Stimulated activated CD8-positive, alpha-beta memory T cell treated with anti-CD3 and anti-CD28 coated beads, Interleukin-12 subunit alpha, Interleukin-12 subunit beta, amount 100 ng/mL, for 1 hour (primary cell): ENCODE measurements at regions not wholly inside any gene's neighbourhood (a gene's known extent, or its start where the extent isn't known, plus 50 kb on each side); places are given as distances from the start of the nearest gene placed in this dataset.

ENCODE experiments used
- DNase-seq: peaks from one replicate; pipeline ENCODE4 v3.0.0-alpha.2; 2020; ENCODE audit warnings: low read depth

DNA sequence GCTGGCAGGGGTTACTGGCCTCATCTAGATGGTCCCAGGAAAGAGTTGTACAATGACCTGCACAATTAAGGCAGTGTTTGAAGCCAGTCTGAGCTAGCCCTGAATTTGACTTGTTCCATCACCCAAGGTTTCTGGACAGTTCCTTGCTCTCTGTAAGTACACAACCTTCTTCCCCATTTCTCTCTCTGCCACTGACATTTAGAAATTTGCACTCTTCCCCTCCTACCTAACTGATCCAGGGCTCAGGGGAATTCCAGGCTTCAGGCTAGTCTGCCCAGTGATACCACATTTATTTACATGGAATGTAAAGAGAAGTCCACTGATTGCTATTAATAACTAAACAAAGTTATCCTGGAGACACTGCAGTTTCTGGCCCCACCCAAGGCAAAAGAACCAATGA, 139.0 kb upstream of the GPR26 start:
- DNase-seq, result no peak

DNA sequence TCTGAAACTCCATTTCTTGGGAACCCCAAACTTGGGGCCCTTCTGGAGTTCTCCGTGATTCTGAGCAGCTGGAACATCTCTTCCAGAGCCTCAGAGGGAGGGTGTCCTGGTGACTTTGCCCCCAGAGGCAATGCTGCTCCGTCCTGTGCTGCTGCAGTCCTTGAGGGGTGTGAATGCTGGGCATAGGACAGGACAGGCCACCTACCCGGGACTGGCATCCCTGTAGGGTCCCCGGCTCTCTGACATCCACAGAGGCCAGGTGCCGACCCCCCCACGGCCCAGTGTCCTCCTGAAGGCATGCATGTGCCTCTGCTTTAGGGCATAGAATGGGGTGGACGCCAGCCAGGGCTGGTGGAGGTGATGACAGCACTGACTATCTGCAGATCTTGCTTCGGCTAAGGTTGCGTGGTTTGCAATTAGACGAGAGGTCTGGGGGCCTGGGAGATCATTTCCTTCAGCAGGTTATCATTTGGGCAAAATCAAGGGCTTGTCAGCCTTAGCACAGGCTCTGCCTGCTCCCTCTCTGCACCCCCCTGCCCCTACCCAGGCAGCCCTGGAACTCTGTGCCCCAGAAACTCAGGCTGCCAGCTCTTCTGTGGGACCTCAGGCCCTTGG, 136.9 kb upstream of the GPR26 start:
- no peak for DNase-seq

GRCh38 chr10:123530166-123530870, 135.8 kb upstream of the GPR26 start:
- DNase-seq, result no peak

DNA sequence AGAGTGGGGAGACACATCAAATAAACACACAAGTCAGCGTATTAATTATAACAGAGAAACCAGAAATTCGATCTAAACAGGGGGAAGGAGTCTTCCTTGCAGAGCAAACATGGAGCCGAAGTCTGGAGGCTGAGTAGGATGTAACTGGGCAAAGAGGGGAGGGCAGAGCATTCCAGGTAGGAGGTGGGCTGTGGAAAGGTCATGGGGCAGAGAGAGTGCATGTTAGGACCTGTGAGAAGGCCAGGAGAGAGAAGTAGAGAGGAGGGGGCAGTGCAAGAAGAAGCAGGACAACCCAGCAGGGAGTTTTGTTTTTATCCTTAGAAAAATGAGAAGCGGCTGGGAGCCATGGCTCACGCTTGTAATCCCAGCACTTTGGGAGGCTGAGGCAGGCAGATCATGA, 130.8 kb upstream of the GPR26 start:
- DNase-seq, result no peak

GRCh38 chr10:123536176-123536845, 129.8 kb upstream of the GPR26 start:
- DNase-seq, result no peak

- no peak for DNase-seq
These were observed 128.8 kb upstream of the GPR26 start for GRCh38 chr10:123537188-123537961.

DNA sequence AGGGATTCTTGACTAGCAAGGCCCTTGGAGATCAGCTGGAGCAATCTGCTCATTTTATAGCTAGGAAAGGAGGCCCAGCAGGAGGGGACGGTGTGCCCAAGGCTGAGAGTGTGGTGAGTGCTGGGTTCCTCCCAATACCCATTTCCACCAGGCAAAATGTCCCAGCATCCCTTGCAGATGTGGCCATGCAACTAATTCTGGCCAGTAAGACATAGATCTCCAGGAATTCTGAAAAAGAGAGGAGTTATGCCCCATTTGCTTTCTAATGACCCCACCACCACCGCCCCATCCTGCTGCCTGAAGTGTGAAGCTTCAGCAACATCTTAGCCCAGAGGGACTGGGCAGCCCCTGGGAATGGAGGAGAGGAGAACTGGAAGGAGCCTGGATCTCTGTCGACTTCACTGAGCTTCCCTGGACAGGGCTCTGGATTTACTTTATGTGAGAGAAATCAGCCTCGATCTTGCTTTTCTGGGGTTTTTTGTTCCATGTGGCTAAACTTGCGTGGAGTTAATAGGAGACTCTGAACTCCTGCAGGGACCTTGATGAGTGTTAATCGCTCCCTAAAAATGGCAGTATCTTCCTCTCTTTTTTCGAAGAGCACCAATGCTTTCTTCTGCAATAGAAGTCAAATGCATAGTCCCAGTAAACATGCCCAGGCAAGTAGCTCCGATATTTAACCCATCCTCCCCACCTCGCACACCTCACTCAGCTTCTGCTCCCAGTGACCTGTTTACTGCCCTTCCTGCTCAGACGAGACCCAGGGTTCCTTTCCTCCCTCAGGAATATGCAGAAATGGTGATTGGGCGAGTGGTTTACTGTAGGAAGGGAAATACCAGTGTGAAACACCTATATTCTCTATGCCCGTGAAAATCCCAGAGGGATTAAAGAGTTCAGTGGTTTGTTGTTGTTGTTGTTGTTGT, 127.5 kb upstream of the GPR26 start:
- DNase-seq, result no peak

- DNase-seq, result no peak
These were observed 121.2 kb upstream of the GPR26 start for GRCh38 chr10:123544986-123545385.

GRCh38 chr10:123548770-123549169, 117.4 kb upstream of the GPR26 start:
- DNase-seq, result no peak

DNA sequence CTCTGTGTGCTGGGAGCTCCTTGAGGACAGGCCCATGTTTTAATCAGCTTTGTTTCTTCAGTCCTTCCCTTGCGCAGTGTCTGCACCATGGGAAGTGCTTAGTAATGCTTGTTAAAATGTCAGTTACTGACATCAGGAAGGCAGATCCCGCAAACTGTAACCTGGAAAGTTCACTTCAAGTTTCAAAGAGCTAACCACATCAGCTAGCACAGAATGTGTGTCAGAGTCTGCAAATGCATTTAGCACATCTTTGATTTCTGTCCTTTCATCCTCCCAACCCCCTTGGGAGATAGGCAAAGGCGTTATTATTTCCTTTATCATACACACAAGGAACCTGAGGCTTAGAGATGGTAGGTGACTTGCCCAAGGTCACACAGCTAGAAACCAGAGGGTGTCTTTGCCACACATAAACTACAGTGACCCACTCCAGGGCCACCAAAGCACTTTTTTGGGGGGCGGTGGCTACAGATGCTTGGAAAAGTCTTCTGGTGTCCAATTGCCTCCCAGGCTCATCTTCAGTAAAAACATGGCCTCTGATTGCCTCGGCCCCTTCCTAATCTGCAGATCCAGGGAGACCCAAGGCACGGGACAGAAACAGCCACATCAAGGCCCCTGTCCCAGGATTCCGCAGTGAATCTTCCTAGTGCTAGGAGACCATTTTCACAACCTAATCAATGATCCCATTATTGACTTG, 116.2 kb upstream of the GPR26 start:
- no peak for DNase-seq

- DNase-seq, result no peak
These were observed 115.5 kb upstream of the GPR26 start for GRCh38 chr10:123550675-123551096.

DNA sequence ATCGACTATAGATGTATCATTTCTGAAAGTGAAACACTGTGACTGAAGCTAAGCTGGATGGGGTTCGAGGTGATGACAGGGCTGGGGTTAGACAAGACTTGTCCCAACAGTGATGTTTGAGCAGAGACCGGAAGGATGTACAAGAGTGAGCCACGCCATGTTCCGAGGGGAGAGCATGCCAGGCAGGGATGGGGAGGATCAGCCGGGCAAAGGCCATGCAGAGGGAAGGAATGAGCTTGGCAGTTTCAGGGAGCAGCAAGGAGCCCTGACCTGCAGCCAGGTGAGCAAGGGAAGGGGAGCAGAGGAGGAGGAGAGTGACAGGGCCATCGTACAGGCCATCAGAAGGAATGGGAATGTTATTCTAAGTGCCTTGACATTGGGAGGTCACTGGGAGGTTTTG, 114.9 kb upstream of the GPR26 start:
- no peak for DNase-seq

- DNase-seq, result no peak
These were observed 113.2 kb upstream of the GPR26 start for GRCh38 chr10:123552760-123553554.

DNA sequence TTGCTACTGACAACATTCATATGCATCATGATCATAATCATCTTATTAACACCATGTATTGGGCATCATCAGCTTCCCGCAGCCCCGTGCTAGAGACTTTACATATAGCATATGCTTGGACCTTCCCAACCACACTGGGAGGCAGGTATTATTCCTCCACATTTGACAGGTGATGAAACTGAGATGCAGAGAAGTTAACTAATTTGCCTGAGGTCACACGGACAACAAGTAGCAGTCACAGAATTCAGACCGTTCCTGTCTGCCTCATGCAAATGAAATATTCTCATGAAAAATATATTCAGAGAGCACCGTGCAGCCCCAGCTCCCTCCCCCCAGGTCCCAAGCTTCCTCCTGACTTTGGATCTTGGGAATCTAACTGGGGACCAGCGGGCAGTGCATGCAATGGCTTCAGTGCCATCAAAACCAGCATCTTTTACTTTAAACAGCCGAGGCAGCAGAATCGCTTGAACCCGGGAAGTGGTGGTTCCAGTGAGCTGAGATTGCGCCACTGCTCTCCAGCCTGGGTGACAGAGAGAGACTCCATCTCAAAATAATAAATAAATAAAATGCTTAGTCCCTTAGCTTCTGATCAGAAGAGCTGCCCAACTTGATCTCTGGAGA, 112.2 kb upstream of the GPR26 start:
- no peak for DNase-seq

GRCh38 chr10:123554656-123555055, 111.5 kb upstream of the GPR26 start:
- no peak for DNase-seq

DNA sequence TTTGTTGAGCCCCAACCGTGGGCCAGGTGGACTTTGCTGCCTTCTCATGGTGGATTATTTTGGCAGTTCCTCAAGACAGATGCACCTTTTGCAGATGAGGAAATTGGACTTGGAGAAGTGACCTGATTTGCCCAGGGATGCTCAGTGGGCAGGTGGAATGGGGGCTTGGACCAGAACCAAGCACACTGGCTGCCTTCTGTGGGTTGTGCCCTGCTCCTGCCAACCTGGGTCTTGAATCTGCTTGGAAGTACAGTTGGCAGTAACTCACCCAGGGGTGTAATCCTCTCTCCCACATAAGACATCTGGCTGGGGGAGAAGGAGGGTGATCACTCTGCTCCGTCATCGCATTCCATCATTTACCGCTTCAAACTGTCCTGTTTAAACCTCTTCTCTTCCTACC, 110.5 kb upstream of the GPR26 start:
- no peak for DNase-seq

DNA sequence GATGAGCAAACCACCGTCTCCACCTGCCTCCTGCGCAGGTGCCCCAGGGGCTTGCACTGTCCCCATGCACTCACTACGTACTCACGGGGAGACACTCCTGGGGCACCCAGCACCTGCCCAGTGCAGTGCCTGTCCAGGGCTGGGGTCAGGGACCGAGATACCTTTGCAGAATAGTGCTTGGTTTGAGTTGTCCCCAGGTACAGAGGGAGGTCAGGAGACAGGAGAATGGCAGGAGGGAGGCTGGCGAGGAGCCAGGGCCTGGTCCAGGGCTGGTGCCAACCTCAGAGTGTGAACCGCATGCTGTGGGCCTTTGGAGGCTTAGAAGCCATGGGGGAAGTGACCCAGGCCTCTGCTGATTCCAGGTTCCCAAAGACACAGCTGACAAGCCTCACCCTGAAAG, 110.1 kb upstream of the GPR26 start:
- no peak for DNase-seq

DNA sequence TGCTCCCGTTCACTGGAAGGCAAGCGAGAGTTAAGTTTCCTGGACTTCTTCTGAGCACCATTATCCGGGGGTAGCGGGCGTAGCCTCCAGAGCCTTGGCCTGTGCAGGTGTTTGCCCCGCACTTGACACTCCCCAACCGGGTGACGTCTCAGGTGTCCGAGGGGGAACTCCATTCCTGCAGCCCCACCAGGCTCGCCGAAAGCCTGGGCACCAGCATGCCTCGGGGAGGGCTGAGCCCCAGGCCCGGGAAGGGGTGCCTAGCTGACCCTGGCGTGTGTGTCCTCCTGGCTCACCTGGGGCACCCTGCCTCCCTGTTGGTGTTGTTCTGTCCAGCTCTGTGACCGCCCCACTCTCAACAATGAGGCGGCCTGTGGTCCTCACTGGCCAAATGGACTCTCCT, 109.4 kb upstream of the GPR26 start:
- DNase-seq, result no peak

DNA sequence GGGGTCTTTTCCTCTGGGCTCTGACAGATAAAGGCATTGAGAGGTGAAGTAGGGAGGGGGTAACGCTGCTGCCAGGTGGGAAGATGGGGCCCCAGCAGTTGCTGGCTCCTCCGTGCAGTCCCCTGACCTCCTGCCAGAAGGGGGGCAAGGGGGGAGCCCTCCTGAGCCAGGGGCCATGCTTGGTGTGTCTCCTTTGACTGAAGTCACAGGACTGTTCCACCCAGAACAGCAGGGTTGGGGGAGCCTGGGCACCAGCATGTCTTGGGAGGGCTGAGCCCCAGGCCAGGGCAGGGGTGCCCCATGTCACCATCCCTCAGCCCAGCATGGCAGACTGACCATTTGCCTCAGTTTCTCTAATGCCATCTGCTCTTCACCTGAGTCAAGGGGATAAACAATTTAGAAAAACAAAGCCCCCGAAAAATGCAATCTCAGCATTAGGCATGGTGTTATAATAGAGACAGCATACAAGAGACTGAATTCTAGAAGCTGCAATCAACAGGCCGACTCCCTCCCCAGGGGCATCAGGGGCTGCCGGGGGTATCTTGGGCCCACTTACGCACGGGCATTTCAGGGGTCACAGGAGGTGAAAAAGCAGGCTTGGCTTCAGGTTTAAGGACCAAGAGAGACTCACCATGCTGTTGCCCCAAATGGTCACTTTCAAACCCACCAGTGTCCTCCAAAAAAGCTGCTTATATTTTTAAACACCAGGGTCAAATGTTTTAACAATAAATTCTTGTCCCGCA, 108.6 kb upstream of the GPR26 start:
- DNase-seq, result no peak
